22Rv1 (cell line): ENCODE measurements at regions not wholly inside any gene's neighbourhood (a gene's known extent, or its start where the extent isn't known, plus 50 kb on each side); places are given as distances from the start of the nearest gene placed in this dataset.

Experiments
- CTCF ChIP-seq: fragments of 450-650 bp; IDR thresholded peaks from 2 replicates; pipeline ENCODE4 v1.5.1; 2017; ENCODE audit warnings: mild to moderate bottlenecking
- ZFX ChIP-seq: fragments of 450-650 bp; IDR thresholded peaks from 2 replicates; pipeline ENCODE4 v1.6.1; 2017; ENCODE audit warnings: antibody characterized with exemption, borderline replicate concordance

- TF ChIP-seq CTCF (no peak), ZFX (no peak)
Observed at GRCh38 chr13:73837147-73837546, 297.1 kb downstream of the KLF12 start.
